GM12892 (cell line): ENCODE measurements at regions not wholly inside any gene's neighbourhood (a gene's known extent, or its start where the extent isn't known, plus 50 kb on each side); places are given as distances from the start of the nearest gene placed in this dataset.

Experiments
- POLR2A ChIP-seq: IDR thresholded peaks from 2 replicates; pipeline ENCODE4 v1.6.1; 2011; ENCODE audit warnings: low read depth, low read length, control low read depth
- POLR2AphosphoS5 ChIP-seq: IDR thresholded peaks from 2 replicates; pipeline ENCODE4 v1.6.1; 2011; ENCODE audit warnings: low read depth, low read length, control low read depth
- TAF1 ChIP-seq: IDR thresholded peaks from 2 replicates; pipeline ENCODE4 v1.6.1; 2011; ENCODE audit warnings: low read depth, mild to moderate bottlenecking, control low read depth, low read length, borderline replicate concordance

GRCh38 chr12:98410356-98410755 is 105.0 kb upstream of the TMPO start:
- TF ChIP-seq POLR2AphosphoS5 = no peak
- TF ChIP-seq POLR2A = no peak
- no peak for TF ChIP-seq TAF1
